Tibial nerve (tissue), 4 donors: ENCODE measurements at regions not wholly inside any gene's neighbourhood (a gene's known extent, or its start where the extent isn't known, plus 50 kb on each side); places are given as distances from the start of the nearest gene placed in this dataset.

ENCODE experiments used
- EP300 ChIP-seq, 2 donors: sonication (generic); formaldehyde crosslinking; IDR thresholded peaks; one replicate each; pipeline ENCODE4 v1.6.1; 2017; ENCODE audit warnings: antibody characterized with exemption in 2 of 2, mild to moderate bottlenecking in 1 of 2
- POLR2A ChIP-seq, 2 donors: fragments of 450-650 bp; IDR thresholded peaks; one replicate each; pipeline ENCODE4 v1.6.1; 2017; ENCODE audit warnings: antibody characterized with exemption in 2 of 2, mild to moderate bottlenecking in 2 of 2, moderate library complexity in 2 of 2
- TF ChIP-seq, protein P1 (sequence below), 5 experiments: fragments of 200-600 bp in 3 of 5; fragments of 450-650 bp in 2 of 5; sonication (generic) in 3 of 5; IDR thresholded peaks; one replicate each; pipeline ENCODE4 v1.5.1; 2016 to 2019; ENCODE audit warnings: antibody characterized with exemption in 5 of 5, mild to moderate bottlenecking in 3 of 5, moderate library complexity in 2 of 5

DNA sequence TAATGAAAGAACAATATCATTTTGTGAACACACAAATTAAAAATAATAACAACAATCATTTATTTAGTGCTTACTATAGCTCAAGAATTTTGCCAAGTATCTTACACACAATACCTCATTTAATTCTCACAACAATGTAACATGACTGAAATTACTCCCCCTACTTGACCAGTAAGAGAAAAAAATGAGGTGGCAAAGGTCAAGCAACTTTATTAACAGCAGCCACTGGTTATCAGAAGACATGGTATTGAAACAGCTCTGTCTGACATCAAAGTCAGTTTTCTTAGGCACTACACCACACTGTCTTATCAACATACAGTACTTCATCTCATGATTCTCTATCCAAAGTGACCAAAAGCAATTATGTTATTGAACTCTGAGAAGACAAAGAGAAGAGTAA lies 389.4 kb downstream of the ZEB2 start:
- TF ChIP-seq, protein P1, sequence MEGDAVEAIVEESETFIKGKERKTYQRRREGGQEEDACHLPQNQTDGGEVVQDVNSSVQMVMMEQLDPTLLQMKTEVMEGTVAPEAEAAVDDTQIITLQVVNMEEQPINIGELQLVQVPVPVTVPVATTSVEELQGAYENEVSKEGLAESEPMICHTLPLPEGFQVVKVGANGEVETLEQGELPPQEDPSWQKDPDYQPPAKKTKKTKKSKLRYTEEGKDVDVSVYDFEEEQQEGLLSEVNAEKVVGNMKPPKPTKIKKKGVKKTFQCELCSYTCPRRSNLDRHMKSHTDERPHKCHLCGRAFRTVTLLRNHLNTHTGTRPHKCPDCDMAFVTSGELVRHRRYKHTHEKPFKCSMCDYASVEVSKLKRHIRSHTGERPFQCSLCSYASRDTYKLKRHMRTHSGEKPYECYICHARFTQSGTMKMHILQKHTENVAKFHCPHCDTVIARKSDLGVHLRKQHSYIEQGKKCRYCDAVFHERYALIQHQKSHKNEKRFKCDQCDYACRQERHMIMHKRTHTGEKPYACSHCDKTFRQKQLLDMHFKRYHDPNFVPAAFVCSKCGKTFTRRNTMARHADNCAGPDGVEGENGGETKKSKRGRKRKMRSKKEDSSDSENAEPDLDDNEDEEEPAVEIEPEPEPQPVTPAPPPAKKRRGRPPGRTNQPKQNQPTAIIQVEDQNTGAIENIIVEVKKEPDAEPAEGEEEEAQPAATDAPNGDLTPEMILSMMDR (IDR thresholded peaks at IDR 0.05) = no peak
- no peak for TF ChIP-seq POLR2A (IDR thresholded peaks at IDR 0.05)
- no peak for TF ChIP-seq EP300 (IDR thresholded peaks at IDR 0.05)
